SK-N-SH treated with all-trans-retinoic acid at 6 μM for 48 hours (cell line): ENCODE measurements at regions not wholly inside any gene's neighbourhood (a gene's known extent, or its start where the extent isn't known, plus 50 kb on each side); places are given as distances from the start of the nearest gene placed in this dataset.

ENCODE experiments used
- ATAC-seq: fragments of 200-7000 bp; cut with Tn5 transposase; 3 replicates; pipeline ENCODE4 v1.9.1; 2020; ENCODE audit warnings: mild to moderate bottlenecking, moderate library complexity
- ARNTL ChIP-seq: fragments of 450-650 bp; formaldehyde crosslinking; IDR thresholded peaks from 2 replicates; pipeline ENCODE4 v1.5.0; 2020; ENCODE audit warnings: low read depth, mild to moderate bottlenecking, moderate library complexity, borderline replicate concordance
- BACH2 ChIP-seq: fragments of 250-450 bp; sonication (Bioruptor Pico); IDR thresholded peaks from 2 replicates; pipeline ENCODE4 v1.9.0; 2021; ENCODE audit warnings: mild to moderate bottlenecking, borderline replicate concordance
- CREB5 ChIP-seq: fragments of 250-450 bp; sonication (Bioruptor Pico); IDR thresholded peaks from 2 replicates; pipeline ENCODE4 v1.5.1; 2020; ENCODE audit warnings: low read depth, mild to moderate bottlenecking, moderate library complexity
- CSDC2 ChIP-seq: fragments of 250-450 bp; sonication (Bioruptor Pico); IDR thresholded peaks from 2 replicates; pipeline ENCODE4 v1.5.0; 2020; ENCODE audit warnings: mild to moderate bottlenecking, moderate library complexity
- ESRRG ChIP-seq: fragments of 250-450 bp; sonication (Bioruptor Pico); IDR thresholded peaks from 2 replicates; pipeline ENCODE4 v1.6.1; 2021; ENCODE audit warnings: mild to moderate bottlenecking
- GLIS3 ChIP-seq: fragments of 250-450 bp; sonication (Bioruptor Pico); IDR thresholded peaks from 2 replicates; pipeline ENCODE4 v1.5.0; 2020; ENCODE audit warnings: mild to moderate bottlenecking, moderate library complexity
- ISL1 ChIP-seq: fragments of 250-450 bp; sonication (Bioruptor Pico); IDR thresholded peaks from 2 replicates; pipeline ENCODE4 v2.1.2; 2022; ENCODE audit warnings: mild to moderate bottlenecking, moderate library complexity
- OSR1 ChIP-seq: fragments of 250-450 bp; sonication (Bioruptor Pico); IDR thresholded peaks from 2 replicates; pipeline ENCODE4 v1.8.0; 2022; ENCODE audit warnings: moderate library complexity, mild to moderate bottlenecking, inconsistent platforms
- POU6F1 ChIP-seq: fragments of 250-450 bp; sonication (Bioruptor Pico); IDR thresholded peaks from 2 replicates; pipeline ENCODE4 v1.8.0; 2021; ENCODE audit warnings: low read depth, mild to moderate bottlenecking, moderate library complexity, borderline replicate concordance
- PPARA ChIP-seq: fragments of 250-450 bp; sonication (Bioruptor Pico); IDR thresholded peaks from 2 replicates; pipeline ENCODE4 v1.5.0; 2020; ENCODE audit warnings: mild to moderate bottlenecking, borderline replicate concordance
- RARB ChIP-seq: fragments of 250-450 bp; sonication (Bioruptor Pico); IDR thresholded peaks from 2 replicates; pipeline ENCODE4 v1.8.0; 2021; ENCODE audit warnings: mild to moderate bottlenecking, moderate library complexity
- SNAI2 ChIP-seq: fragments of 250-450 bp; sonication (Bioruptor Pico); IDR thresholded peaks from 2 replicates; pipeline ENCODE4 v1.5.0; 2020; ENCODE audit warnings: mild to moderate bottlenecking, moderate library complexity
- TCF4 ChIP-seq: fragments of 250-450 bp; sonication (Bioruptor Pico); IDR thresholded peaks from 2 replicates; pipeline ENCODE4 v1.8.0; 2021; ENCODE audit warnings: mild to moderate bottlenecking, moderate library complexity, borderline replicate concordance
- TSHZ2 ChIP-seq: fragments of 250-450 bp; sonication (Bioruptor Pico); IDR thresholded peaks from 2 replicates; pipeline ENCODE4 v1.5.0; 2020; ENCODE audit warnings: mild to moderate bottlenecking, moderate library complexity
- ZC3H10 ChIP-seq: fragments of 250-450 bp; sonication (Bioruptor Pico); IDR thresholded peaks from 2 replicates; pipeline ENCODE4 v1.5.1; 2021; ENCODE audit warnings: mild to moderate bottlenecking, moderate library complexity
- ZFP3 ChIP-seq: fragments of 250-450 bp; sonication (Bioruptor Pico); IDR thresholded peaks from 2 replicates; pipeline ENCODE4 v1.5.0; 2020; ENCODE audit warnings: mild to moderate bottlenecking, moderate library complexity
- ZFP30 ChIP-seq: fragments of 450-650 bp; formaldehyde crosslinking; IDR thresholded peaks from 2 replicates; pipeline ENCODE4 v1.5.0; 2022; ENCODE audit warnings: mild to moderate bottlenecking, moderate library complexity
- ZNF70 ChIP-seq: fragments of 450-650 bp; formaldehyde crosslinking; IDR thresholded peaks from 2 replicates; pipeline ENCODE4 v1.5.0; 2020; ENCODE audit warnings: mild to moderate bottlenecking, moderate library complexity
- ZNF8 ChIP-seq: fragments of 450-650 bp; formaldehyde crosslinking; IDR thresholded peaks from 2 replicates; pipeline ENCODE4 v1.5.0; 2020; ENCODE audit warnings: mild to moderate bottlenecking, moderate library complexity
- TF ChIP-seq, protein P1 (sequence below): fragments of 250-450 bp; sonication (Bioruptor Pico); IDR thresholded peaks from 2 replicates; pipeline ENCODE4 v1.8.0; 2020; ENCODE audit warnings: mild to moderate bottlenecking, moderate library complexity, borderline replicate concordance
- TF ChIP-seq, protein P2 (sequence below): fragments of 250-450 bp; sonication (Bioruptor Pico); IDR thresholded peaks from 2 replicates; pipeline ENCODE4 v1.5.1; 2021; ENCODE audit warnings: mild to moderate bottlenecking, moderate library complexity

- no peak for ATAC-seq
Observed at GRCh38 chr18:42604820-42605219, 510.7 kb downstream of the RIT2 start.

GRCh38 chr18:42606886-42607495, 508.5 kb downstream of the RIT2 start:
- TF ChIP-seq, protein P1, sequence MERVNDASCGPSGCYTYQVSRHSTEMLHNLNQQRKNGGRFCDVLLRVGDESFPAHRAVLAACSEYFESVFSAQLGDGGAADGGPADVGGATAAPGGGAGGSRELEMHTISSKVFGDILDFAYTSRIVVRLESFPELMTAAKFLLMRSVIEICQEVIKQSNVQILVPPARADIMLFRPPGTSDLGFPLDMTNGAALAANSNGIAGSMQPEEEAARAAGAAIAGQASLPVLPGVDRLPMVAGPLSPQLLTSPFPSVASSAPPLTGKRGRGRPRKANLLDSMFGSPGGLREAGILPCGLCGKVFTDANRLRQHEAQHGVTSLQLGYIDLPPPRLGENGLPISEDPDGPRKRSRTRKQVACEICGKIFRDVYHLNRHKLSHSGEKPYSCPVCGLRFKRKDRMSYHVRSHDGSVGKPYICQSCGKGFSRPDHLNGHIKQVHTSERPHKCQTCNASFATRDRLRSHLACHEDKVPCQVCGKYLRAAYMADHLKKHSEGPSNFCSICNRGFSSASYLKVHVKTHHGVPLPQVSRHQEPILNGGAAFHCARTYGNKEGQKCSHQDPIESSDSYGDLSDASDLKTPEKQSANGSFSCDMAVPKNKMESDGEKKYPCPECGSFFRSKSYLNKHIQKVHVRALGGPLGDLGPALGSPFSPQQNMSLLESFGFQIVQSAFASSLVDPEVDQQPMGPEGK (CRISPR knock-in tag) = no peak
- TF ChIP-seq POU6F1 (CRISPR knock-in tag) (no peak), ZNF8 (CRISPR knock-in tag) (no peak), RARB (CRISPR knock-in tag) (no peak), OSR1 (CRISPR knock-in tag) (no peak), ZC3H10 (no peak), TCF4 (CRISPR knock-in tag) (no peak), ZFP30 (no peak), CSDC2 (CRISPR knock-in tag) (no peak), ZFP3 (CRISPR knock-in tag) (no peak), BACH2 (CRISPR knock-in tag) (no peak), ISL1 (CRISPR knock-in tag) (no peak), ARNTL (CRISPR knock-in tag) (no peak), PPARA (CRISPR knock-in tag) (no peak)
- TF ChIP-seq, protein P2, sequence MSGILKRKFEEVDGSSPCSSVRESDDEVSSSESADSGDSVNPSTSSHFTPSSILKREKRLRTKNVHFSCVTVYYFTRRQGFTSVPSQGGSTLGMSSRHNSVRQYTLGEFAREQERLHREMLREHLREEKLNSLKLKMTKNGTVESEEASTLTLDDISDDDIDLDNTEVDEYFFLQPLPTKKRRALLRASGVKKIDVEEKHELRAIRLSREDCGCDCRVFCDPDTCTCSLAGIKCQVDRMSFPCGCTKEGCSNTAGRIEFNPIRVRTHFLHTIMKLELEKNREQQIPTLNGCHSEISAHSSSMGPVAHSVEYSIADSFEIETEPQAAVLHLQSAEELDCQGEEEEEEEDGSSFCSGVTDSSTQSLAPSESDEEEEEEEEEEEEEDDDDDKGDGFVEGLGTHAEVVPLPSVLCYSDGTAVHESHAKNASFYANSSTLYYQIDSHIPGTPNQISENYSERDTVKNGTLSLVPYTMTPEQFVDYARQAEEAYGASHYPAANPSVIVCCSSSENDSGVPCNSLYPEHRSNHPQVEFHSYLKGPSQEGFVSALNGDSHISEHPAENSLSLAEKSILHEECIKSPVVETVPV (CRISPR knock-in tag) = no peak
- ATAC-seq = no peak

More at GRCh38 chr18:42604820-42605219, 510.7 kb downstream of the RIT2 start:
- TF ChIP-seq ZFP30 (no peak), TSHZ2 (CRISPR knock-in tag) (no peak), ZNF70 (no peak), RARB (CRISPR knock-in tag) (no peak), ISL1 (CRISPR knock-in tag) (no peak), ZFP3 (CRISPR knock-in tag) (no peak), PPARA (CRISPR knock-in tag) (no peak), CSDC2 (CRISPR knock-in tag) (no peak), ESRRG (CRISPR knock-in tag) (no peak), BACH2 (CRISPR knock-in tag) (no peak), SNAI2 (CRISPR knock-in tag) (no peak), OSR1 (CRISPR knock-in tag) (no peak), ZC3H10 (no peak), CREB5 (no peak), TCF4 (CRISPR knock-in tag) (no peak), POU6F1 (CRISPR knock-in tag) (no peak), ARNTL (CRISPR knock-in tag) (no peak), GLIS3 (no peak)
